OCI-M1 (cell line): ENCODE measurements at regions not wholly inside any gene's neighbourhood (a gene's known extent, or its start where the extent isn't known, plus 50 kb on each side); places are given as distances from the start of the nearest gene placed in this dataset.
"Not testable (repeated sequence)": the region's sequence is repeated elsewhere in the genome, so short reads cannot be mapped to it uniquely, and the experiment has no call there.

Experiments used
- DNase-seq: peaks from one replicate; lab custom pipeline; 2025; lab: John Stamatoyannopoulos, UW

DNA sequence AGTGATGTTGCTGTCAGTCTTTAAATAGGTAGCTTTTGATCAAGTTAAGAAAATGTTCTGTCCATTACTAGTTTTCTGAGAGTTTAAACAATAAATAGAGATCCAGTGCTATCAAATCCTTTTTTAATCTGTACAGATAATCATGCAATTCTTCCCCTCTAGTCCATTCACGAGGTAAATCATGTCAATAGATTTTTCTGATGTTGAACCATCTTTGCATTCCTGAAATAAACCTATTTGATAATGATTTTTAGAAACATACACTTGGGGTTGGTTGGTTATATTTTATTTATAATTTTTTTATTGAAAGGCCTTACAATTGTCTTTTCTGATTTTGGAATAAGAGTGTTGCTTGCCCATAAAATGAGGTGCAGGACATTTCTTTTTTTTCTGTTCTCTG, 95.0 kb downstream of the FAM53A start:
- DNase-seq, result no peak

DNA sequence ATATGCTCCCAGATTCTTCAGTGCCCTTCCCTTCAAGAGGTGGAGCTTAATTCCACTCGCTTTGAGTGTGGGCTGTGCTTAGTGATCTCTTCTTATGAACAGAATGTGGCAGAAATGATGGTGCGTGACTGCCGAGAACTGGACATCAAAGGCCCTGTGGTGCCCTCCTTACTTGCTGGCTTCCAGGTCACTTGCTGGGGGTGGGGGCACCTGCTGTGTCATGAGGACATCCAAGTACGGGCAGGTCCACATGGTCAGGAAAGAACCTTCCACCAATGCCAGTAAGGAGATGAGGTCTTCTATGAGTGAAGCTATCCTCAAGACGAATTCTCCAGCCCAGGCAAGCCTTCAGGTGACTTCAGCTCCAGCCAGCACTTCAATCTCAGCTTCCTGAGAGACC, 95.8 kb downstream of the FAM53A start:
- no peak for DNase-seq

DNA sequence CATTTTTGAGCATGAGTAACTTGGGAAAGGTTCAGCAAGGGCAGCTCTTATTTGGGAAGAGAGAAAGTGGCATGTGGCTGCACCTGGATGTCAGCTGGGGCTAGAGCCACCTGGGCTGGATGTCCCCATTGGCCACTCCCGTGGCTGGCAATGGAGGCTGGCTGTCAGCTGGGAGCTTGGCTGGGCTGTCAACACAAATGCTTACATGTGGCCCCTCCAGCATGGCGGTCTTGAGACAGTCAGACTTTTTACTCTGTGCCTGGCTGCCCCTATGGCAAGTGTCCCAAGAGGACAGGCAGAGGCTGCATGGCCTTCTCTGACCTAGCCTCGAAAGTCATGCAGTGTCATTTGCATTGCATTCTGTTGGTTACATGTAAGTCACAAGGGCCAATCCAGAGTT, 99.6 kb downstream of the FAM53A start:
- no peak for DNase-seq

DNA sequence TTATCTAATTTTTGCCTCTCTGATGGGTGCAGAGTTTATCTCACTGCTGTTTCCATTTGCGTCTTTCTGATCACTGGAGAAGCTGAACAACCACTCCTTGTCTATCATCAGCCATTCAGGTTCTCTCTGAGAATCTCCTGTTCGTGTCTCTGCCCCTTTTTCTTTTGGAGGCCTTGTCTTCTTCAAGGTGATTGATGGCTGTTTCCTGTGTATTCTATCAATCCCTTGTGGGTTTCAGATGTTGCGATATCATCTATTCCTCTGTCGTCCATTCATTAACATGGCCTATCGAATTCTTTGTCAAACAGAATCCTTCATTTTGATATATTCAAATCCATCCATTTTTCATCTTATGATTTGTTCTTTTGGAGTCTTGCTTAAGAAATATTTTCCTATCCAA, 100.3 kb downstream of the FAM53A start:
- DNase-seq, result no peak

DNA sequence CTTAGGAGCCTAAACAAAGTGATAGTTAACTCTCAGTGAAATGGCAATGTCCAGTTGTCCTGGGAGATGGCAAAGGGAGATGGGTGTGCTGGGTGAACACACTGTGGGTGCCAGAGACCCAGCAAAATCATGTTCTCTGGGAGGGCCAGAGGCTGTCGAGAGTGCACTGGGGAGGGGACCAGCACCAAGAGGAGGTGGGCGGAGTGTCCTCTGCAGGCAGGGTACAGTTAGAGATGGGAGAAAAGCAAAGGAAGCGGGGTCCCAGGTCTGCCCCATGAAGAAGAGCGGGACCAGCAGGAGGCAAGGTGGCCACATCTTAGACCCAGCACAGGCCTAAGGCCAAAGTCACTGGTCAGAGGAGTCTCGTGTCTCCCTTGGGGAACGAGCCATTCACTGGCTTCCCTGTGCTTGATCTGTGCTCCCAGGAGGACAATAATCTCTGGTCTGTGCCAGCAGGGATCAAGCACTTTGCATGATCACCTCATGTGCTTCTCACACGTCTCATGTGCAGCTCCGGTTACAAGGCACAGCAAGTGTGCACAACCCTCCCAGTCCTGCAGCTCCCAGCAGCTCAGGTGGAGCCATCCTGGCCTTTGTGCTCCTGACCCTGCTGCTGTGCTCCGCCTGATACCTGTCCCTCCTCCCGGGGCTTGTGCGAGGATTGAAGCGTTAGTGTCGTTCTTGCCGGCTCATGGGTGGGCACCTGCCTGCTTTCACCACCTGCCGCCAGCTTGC, 100.9 kb downstream of the FAM53A start:
- no peak for DNase-seq

DNA sequence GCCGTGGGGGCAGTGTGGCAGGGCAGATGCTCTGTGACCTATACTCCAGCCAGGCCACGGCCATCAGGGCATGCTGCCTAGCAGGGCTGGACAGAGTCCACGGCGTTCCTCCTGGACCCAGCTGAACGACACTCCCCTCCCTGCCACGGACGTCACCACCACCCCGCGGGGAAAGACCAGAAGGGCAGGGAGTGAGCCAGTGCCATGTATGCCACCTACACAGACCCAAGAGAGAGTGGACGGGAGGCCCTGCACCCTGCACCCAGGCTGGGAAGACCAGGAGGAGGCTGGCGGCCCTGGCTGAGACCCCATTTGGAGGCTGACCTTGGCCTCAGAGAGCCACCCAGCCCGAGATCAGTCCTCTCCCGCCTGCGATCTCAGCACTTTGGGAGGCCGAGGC, 101.9 kb downstream of the FAM53A start:
- no peak for DNase-seq

DNA sequence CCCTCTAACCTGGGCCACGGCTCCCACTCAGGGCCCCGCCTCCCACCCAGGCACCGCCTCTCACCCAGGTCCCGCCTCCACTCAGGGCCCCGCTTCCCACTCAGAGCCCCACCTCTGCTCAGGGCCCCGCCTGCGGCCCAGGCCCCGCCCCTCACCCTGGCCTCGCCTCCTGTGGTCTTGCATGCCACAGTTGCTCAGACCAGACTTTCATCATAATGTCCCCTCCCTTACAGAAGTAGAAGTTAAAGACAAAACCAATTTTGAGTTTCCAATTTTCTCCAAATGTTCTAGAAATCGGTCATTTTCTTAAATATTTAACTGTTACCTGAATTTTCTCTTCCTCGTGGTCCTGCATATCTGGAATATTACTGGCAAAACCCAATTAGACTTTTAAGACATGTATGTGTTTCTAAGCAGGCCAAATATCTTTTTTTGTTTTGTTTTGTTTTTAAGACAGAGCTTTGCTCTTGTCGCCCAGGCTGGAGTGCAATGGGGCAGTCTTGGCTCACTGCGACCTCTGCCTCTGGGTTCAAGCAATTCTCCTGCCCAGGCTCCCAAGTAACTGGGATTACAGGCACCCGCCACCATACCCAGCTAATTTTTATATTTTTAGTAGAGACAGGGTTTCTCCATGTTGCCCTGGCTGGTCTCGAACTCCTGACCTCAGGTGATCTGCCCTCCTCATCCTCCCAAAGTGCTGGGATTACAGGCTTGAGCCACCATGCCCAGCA, 102.8 kb downstream of the FAM53A start:
- DNase-seq, result peak; percentile 98

DNA sequence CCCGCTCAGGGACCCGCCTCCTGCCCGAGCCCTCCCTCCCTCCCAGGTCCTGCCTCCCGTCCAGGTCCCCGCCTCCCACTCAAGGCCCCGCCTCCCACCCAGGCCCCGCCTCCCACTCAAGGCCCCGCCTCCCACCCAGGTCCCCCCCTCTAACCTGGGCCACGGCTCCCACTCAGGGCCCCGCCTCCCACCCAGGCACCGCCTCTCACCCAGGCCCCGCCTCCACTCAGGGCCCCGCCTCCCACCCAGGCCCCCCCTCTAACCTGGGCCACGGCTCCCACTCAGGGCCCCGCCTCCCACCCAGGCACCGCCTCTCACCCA, 103.5 kb downstream of the FAM53A start:
- DNase-seq, result not testable (repeated sequence)

DNA sequence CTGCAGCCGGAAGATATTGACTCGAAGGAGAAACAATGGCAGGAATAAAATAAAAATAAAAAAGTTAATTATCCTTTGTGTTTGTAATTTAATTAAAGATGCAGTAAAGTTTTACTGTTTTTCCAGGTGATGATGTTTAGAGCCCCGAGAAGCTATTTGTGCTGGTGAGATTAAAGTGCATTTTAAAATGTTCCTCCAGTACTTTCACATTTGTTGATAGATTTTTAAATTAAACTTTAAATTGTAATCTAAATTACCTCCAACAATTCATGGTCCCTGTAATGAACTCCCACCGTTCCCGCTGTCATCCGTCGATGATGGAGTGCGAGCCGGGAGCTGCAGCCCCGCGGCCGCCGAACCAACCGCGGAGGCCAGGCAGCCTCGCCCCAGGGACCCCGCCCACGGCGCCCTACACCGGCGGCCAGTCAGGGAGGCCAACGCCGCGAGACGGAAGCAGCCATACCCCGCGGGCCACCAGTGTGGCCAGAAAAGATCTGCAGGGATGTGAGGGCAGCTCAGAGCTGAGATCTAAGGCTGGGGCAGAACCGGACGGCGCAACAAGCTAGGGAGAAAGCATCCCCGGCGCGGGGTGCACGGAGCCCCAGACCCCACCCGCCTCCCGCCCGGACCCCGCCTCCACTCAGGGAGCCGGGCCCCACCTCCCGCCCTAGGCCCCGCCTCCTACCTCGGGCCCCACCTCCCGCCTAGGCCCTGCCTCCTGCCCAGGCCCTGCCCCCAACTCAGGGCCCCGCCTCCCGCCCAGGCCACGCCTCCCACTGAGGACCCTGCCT, 104.0 kb downstream of the FAM53A start:
- DNase-seq, result peak; percentile 95

DNA sequence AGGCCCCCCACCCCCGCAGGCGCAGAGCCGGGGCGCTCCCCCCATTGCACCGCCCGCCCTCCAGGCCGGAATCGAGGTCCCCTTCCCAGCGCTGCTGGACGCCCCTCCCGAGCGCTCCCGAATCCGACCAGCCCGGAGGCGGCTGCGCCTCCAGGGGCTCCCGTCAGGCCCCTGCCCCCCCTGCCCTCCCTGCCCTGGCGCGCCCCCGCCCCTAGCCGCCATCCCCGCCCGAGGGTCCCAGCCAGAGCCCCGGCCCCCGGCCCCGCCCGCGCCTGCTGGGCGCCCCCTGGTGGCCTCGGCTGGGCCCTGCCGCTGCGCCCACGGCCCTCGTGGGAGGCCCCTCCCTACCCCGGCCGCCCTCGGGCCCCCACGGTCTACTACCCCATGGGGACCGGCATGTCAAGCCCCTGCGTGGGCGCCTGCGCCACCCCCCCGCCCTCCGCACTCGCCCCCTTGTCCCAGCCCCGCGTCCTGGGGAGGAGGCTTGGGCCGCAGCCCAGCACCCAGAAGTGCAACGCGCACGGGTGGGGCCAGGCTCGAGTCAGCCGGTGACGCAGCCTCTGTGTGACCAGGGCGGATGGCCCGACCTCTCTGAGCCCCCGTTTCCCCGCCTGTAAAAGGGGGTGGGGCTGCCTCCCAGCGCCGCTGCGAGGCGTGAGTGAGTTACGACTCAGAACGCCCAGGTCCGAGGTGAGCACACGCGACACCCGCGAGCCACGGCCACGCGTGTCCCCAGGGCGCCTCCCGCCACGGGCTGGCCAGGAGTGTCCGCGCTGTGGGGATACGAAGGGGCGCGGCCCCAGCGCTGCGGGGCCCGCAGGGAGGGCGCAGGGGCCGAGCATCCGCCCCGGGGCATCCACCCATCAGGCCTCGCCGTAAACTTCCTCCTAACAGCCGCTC, 104.9 kb downstream of the FAM53A start:
- DNase-seq, result peak; percentile 90

DNA sequence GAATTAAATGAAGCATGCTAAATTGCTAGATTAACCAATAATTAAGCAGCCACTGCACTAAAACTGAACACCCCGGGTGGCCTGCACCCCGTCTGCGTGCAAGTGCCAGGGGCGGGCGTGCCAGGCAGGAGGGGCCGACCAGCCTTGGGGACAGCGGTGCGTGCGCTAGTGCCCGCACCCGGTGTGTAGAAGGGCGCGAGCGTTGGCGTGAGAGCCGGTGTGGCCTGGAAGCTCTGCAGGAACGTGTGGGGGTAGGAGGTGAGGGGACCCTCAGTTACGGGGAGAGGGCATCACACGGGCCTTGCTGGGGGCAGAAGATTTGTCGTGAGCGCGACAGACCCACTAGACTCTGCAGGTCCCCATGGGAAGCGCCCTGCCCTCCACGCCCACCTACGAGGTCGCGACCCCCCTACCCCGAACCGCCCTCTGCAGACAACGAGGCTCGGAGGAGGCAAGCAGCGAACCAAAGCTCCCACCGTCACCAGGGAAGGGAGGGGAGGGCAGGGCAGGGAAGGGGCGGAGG, 105.8 kb downstream of the FAM53A start:
- DNase-seq, result no peak

DNA sequence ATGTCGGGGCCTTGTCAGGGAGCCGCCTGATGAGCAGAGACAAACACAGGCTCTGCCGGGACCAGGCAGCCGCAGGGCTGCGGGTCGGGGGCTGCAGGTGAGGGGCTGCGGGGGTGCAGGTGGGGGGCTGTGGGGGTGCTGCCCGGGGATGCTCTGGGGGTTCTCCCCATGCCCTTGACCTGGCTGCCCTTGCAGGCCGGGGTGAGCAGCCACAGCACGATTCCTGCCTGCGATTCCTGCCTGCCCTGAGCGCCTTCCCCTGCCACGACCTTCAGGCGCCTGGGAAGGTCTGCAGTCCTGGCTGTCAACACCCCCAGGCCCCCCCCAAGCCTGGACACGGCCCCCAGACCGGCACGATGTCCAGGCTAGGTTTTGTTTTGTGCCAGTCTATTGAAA, 106.3 kb downstream of the FAM53A start:
- no peak for DNase-seq

DNA sequence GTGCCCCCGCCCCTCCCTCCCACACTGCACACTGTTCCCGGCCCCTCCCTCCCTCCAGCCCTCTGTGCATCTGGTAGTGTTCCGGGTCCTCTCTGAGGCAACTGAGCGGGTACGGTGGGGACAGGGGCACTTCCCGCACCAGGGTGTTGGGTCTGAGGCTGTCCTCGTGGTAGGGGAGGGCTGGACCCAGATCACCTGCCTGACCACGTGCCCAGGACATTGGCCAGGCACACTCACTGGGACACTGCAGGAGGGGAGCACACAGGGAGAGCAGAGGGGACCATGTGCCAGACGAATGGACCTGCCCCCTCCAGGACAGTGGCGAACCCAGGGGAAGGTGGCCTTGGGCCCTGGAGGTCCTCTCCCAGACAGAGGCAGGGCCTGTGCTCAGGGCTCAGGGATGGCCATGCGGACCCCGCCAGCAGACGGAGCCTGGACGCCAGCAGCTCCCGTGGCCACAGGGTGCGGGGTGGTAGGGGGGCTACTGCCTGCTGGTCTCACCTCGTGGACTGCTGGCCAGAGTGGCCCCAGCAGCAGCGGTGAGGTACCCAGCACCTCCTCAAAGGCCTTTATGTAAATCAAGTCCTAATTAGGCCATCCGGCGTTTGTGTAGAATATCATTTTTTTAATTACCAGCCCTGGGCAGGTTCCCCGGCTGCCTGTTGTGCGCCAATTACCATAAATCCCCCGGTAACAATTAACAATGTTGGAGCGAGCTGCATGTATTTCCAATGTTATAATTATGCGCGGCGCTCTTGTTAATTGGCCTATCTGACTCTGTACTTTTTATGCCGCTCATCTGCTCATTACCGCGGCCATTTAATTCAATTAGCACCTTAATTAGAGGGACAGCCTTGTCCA, 106.9 kb downstream of the FAM53A start:
- no peak for DNase-seq

DNA sequence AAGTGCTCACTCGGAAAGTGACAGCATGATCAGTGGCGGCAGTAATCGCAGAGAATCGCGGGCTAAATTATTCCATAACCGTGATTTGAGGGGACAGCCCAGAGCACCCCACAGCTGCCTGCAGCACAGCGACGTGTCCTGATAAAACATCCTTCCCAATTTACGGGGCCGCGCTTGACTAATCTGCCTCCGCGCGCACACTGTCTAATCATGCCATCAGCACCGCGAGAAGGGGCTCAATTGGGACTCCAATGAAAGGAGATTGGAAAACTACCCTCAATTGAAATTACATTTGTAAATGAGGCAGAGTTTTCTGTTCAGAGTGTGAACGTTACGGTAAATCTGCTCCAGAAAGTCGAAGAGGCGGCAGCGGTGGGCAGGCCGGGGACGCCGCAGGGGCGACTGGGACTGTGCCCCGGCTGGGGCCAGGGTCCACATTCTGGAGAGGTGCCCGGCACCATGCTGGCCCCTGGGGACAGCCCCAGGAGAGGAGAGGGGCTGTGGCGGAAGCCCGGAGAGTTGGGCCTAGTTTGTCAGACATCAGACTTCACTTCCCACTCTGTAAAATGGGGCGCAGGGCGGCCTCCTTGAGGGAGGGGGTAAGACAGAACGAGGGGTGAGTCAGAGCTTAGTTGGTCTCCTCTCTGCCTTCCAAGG, 107.7 kb downstream of the FAM53A start:
- no peak for DNase-seq

DNA sequence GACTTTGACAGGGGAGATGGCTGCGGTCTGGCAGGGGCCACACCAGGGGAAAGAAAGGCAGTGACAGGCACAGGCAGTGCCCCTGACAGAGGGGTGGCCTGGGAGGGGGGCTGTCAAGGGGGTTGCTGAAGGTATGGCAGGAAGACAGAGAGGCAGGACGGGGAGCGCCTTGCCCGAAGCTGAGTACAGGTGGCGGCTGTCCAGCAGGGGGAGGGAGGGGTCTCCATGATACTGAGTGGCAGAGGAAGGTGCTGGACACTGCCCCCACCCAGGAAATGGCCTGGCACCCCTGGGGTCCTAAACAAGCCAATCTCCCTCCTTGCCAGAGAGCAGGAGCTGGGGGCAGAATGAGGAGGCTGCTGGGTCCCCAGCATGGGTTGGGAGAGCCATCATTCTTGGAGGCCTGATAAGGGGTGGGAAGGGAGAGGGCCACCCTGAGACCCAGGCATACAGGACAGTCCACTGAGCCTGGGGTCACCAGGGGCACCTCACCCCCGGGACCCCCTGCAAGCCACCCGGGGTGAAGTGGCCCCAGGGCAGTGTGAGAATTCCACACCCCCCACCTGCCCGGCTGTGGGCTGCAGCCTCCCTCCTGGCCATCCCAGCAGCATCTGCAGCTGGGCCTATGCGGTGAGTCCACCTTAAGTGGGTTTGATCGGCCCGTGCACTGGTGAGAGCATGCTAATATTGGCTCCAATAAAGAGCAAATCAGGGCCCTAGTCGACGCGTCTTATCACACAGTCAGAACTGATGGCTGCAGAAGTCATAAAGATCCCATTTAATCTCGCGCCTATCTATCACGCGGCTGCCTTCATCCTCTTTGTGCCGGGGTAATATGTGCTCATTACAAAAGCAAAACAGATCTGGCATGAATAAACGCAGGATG, 108.5 kb downstream of the FAM53A start:
- DNase-seq, result no peak

DNA sequence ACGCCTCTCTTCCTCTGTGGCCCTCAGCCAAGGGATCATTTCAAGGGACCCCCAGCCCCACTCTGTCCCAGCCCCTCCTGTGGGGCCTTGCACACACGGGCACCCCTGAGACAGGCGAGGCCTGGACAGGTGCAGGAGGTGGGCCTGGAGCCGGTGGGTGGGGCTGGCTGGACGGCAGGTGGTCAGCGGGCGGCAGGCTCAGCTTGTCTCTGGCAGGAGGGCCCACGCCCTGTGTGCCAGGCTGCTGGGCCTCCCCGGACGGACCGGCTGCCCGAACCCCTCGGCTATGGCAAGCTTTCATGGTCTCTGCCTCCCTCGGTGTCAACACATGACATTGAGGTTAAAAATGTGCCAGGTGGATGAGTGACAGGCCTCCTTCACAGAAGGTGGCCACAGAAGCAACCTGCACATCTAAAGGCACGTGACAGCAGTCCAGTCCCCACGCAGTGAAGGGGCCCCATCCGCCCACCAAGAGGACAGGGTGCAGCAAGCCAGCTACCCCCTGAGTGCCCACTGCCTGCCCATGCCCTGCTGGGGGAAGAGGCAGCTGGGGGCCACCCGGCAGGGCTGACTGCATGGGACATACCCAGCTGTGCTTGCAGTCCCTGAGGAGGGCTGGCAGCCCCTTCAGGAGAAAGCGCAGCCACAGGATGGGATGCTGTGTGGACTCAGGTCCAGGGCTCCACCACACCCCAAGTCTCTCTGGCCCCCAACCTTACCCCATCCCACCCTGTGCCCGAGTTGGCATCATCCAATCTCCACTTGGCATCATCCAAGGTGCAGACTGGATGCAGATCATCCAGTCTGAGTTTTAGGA, 109.3 kb downstream of the FAM53A start:
- no peak for DNase-seq

DNA sequence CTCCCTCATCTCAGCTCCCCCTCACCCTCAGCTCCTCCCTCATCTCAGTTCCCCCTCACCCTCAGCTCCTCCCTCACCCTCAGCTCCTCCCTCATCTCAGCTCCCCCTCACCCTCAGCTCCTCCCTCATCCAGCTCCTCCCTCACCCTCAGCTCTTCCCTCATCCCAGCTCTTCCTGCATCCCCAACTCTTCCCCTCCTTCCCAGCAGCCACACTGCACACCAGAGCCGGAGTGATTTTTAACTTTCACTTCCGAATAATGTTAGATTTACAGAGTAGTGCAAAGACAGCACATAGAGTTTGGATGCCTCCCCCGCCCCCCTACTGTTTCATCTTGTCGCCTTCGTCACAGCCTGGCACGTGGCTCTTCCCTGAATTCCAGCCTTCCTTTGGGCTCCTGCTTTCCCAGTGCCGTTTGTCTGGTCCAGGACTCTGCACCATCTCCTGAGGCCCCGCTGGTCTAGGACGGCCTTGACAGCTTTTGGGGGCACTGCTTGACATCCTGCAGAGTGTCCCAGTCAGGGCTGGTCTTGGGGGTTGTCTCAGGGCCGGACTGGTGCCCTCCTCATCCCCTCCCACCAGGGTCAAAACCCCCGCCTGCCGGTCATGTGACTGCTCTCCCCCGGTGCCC, 110.2 kb downstream of the FAM53A start:
- DNase-seq, result no peak
